ENCODE measurements at regions not wholly inside any gene's neighbourhood (a gene's known extent, or its start where the extent isn't known, plus 50 kb on each side); places are given as distances from the start of the nearest gene placed in this dataset.

DNA sequence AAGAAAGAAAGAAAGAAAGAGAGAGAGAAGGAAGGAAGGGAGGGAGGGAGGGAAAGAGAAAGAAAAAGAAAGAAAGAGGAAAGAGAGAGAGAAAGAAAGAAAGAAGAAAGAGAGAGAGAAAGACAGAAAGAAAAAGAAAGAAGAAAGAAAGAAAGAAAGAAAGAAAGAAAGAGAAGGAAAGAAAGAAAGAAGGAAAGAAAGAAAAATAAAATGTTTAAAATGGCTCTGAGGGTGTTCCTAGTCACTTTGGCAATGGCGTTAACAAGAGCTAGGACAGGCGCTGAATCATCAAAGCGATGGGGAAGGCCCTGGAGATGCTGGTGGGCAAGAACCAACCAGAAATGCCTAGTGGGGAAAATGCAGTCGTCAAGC, 77.8 kb upstream of the GPC1 start:
- Histone ChIP-seq H3K27me3 (no peaks in the 10 kb centered on the region), H3K4me3 (no peak overlapping the region), H3K4me1 (no peaks in the 10 kb centered on the region), H3K36me3 (no peaks in the 10 kb centered on the region), H3K9me3 (peaks cover 0 to 4% (median 0%) of the 10 kb centered on the region in 4 donors), H3K27ac (no peak overlapping the region)
- TF ChIP-seq, protein P1, sequence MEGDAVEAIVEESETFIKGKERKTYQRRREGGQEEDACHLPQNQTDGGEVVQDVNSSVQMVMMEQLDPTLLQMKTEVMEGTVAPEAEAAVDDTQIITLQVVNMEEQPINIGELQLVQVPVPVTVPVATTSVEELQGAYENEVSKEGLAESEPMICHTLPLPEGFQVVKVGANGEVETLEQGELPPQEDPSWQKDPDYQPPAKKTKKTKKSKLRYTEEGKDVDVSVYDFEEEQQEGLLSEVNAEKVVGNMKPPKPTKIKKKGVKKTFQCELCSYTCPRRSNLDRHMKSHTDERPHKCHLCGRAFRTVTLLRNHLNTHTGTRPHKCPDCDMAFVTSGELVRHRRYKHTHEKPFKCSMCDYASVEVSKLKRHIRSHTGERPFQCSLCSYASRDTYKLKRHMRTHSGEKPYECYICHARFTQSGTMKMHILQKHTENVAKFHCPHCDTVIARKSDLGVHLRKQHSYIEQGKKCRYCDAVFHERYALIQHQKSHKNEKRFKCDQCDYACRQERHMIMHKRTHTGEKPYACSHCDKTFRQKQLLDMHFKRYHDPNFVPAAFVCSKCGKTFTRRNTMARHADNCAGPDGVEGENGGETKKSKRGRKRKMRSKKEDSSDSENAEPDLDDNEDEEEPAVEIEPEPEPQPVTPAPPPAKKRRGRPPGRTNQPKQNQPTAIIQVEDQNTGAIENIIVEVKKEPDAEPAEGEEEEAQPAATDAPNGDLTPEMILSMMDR (IDR thresholded peaks at IDR 0.05) = no peak
- no peak for TF ChIP-seq POLR2A (IDR thresholded peaks at IDR 0.05)
- no peak for DNase-seq

- Histone ChIP-seq H3K4me1 (no peaks in the 10 kb centered on the region), H3K27me3 (no peaks in the 10 kb centered on the region), H3K27ac (no peak overlapping the region), H3K4me3 (no peak overlapping the region), H3K36me3 (no peaks in the 10 kb centered on the region), H3K9me3 (peaks cover 0 to 4% (median 0%) of the 10 kb centered on the region in 4 donors)
- DNase-seq = peak in 1 of 3 donors; percentile 40
- TF ChIP-seq POLR2A (IDR thresholded peaks at IDR 0.05) = no peak
- TF ChIP-seq, protein P1 (IDR thresholded peaks at IDR 0.05) = no peak
Measured at GRCh38 chr2:240358080-240358479, 77.4 kb upstream of the GPC1 start.

DNA sequence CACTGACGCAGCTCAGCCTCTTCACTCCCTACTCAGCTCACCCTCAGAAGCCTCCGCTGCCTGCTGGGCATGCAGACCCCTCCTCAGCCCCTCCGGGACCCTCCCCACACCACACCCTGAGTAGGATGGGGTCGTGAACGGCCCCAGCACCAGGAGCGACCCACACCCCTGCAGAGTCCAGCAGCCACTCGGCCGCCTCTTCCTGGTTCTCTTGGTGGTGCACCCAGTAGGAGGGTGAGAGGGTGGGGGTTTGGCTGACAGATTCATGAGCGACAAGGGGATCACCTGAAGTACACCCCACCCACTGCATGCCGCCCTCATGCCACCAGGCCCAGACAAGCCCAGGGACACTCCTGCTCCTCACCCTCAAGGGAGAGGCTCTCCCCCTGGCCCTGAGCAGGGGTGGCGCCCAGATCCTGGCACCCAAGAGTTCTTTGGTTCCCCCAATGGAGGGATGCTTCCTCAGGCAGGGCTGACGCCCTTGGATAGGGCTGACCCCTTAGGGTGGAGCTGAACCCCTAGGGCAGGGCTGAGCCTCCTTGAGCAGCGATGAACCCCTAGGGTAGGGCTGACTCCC, 76.6 kb upstream of the GPC1 start:
- Histone ChIP-seq H3K9me3 (peaks cover 0 to 4% (median 0%) of the 10 kb centered on the region in 4 donors), H3K27me3 (no peaks in the 10 kb centered on the region), H3K27ac (no peak overlapping the region), H3K36me3 (no peaks in the 10 kb centered on the region), H3K4me1 (no peaks in the 10 kb centered on the region), H3K4me3 (no peak overlapping the region)
- peak in 1 of 3 donors; percentile 33 for DNase-seq
- TF ChIP-seq POLR2A (IDR thresholded peaks at IDR 0.05) = no peak
- TF ChIP-seq, protein P1 (IDR thresholded peaks at IDR 0.05) = no peak

DNA sequence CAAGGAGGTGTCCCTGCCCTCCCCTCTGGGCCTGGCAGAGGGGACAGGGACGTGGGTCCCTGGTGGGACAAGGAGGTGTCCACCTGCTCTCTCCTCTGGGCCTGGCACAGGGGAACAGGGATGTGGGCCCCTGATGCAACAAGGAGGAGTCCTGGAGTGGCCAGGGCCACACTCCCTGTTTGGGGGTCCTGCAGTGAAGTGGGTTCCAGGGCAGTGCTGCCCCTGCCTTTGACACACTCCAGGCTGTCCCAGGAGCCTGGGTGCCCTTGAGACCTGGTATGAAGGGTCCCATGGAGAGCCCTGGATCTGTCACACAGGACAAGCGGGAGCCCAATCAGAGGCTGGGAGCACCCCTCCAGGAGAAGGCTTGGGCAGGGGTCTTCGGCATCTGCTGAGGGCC, 75.8 kb upstream of the GPC1 start:
- Histone ChIP-seq H3K36me3 (no peaks in the 10 kb centered on the region), H3K27ac (no peak overlapping the region), H3K4me3 (no peak overlapping the region), H3K4me1 (no peaks in the 10 kb centered on the region), H3K27me3 (no peaks in the 10 kb centered on the region), H3K9me3 (peaks cover 0 to 4% (median 0%) of the 10 kb centered on the region in 4 donors)
- TF ChIP-seq, protein P1 (IDR thresholded peaks at IDR 0.05) = no peak
- DNase-seq = peak in 1 of 3 donors; percentile 35

- Histone ChIP-seq H3K27me3 (no peaks in the 10 kb centered on the region), H3K27ac (no peak overlapping the region), H3K4me1 (no peaks in the 10 kb centered on the region), H3K36me3 (no peaks in the 10 kb centered on the region), H3K4me3 (no peak overlapping the region), H3K9me3 (peaks cover 0 to 4% (median 0%) of the 10 kb centered on the region in 4 donors)
- no peak for DNase-seq
- TF ChIP-seq, protein P1 (IDR thresholded peaks at IDR 0.05) = no peak
- no peak for TF ChIP-seq POLR2A (IDR thresholded peaks at IDR 0.05)
Measured at GRCh38 chr2:240360645-240361475, 74.6 kb upstream of the GPC1 start.
